ENCODE measurements at regions not wholly inside any gene's neighbourhood (a gene's known extent, or its start where the extent isn't known, plus 50 kb on each side); places are given as distances from the start of the nearest gene placed in this dataset.

- Histone ChIP-seq H3K9ac (ENCODE audit: low read length in 2 of 2) (no peak overlapping the region), H3K36me3 (ENCODE audit: control insufficient read depth in 2 of 2, insufficient read depth in 2 of 2, low read length in 2 of 2) (no peaks in the 10 kb centered on the region), H3K9me3 (ENCODE audit: control insufficient read depth in 2 of 2, low read length in 2 of 2) (peaks cover 0 to 11% of the 10 kb centered on the region in 2 donors), H3K27ac (ENCODE audit: low read length) (no peak overlapping the region), H3K4me1 (ENCODE audit: control insufficient read depth, insufficient read depth, low read length) (no peaks in the 10 kb centered on the region), H3K4me3 (ENCODE audit: low read length in 2 of 2) (no peak overlapping the region), H3K27me3 (ENCODE audit: control insufficient read depth in 1 of 2, insufficient read depth in 2 of 2, low read length in 2 of 2) (no peaks in the 10 kb centered on the region)
Observed at GRCh38 chr21:34243562-34243961, 120.2 kb upstream of the KCNE2 start.

GRCh38 chr21:34252751-34253150 is 111.1 kb upstream of the KCNE2 start:
- H3K9ac ChIP-seq (ENCODE audit: low read length in 2 of 2): no peak overlapping the region
- H3K4me3 ChIP-seq (ENCODE audit: low read length in 2 of 2): no peak overlapping the region
- H3K4me1 ChIP-seq (ENCODE audit: control insufficient read depth, insufficient read depth, low read length): no peaks in the 10 kb centered on the region
- no peak overlapping the region for H3K27ac ChIP-seq (ENCODE audit: low read length)
- no peaks in the 10 kb centered on the region for H3K27me3 ChIP-seq (ENCODE audit: control insufficient read depth in 1 of 2, insufficient read depth in 2 of 2, low read length in 2 of 2)
- H3K9me3 ChIP-seq (ENCODE audit: control insufficient read depth in 2 of 2, low read length in 2 of 2): peaks cover 4 to 16% of the 10 kb centered on the region in 2 donors
- no peaks in the 10 kb centered on the region for H3K36me3 ChIP-seq (ENCODE audit: control insufficient read depth in 2 of 2, insufficient read depth in 2 of 2, low read length in 2 of 2)

GRCh38 chr21:34255073-34255472 is 108.7 kb upstream of the KCNE2 start:
- no peaks in the 10 kb centered on the region for H3K4me1 ChIP-seq (ENCODE audit: control insufficient read depth, insufficient read depth, low read length)
- no peak overlapping the region for H3K4me3 ChIP-seq (ENCODE audit: low read length in 2 of 2)
- no peak overlapping the region for H3K9ac ChIP-seq (ENCODE audit: low read length in 2 of 2)
- H3K36me3 ChIP-seq (ENCODE audit: control insufficient read depth in 2 of 2, insufficient read depth in 2 of 2, low read length in 2 of 2): no peaks in the 10 kb centered on the region
- no peak overlapping the region for H3K27ac ChIP-seq (ENCODE audit: low read length)
- H3K27me3 ChIP-seq (ENCODE audit: control insufficient read depth in 1 of 2, insufficient read depth in 2 of 2, low read length in 2 of 2): no peaks in the 10 kb centered on the region
- peaks cover 4 to 12% of the 10 kb centered on the region in 2 donors for H3K9me3 ChIP-seq (ENCODE audit: control insufficient read depth in 2 of 2, low read length in 2 of 2)

- no peak overlapping the region for H3K9ac ChIP-seq (ENCODE audit: low read length in 2 of 2)
- H3K4me3 ChIP-seq (ENCODE audit: low read length in 2 of 2): no peak overlapping the region
- H3K4me1 ChIP-seq (ENCODE audit: control insufficient read depth, insufficient read depth, low read length): peaks cover 17% of the 10 kb centered on the region
- H3K36me3 ChIP-seq (ENCODE audit: control insufficient read depth in 2 of 2, insufficient read depth in 2 of 2, low read length in 2 of 2): no peaks in the 10 kb centered on the region
- H3K9me3 ChIP-seq (ENCODE audit: control insufficient read depth in 2 of 2, low read length in 2 of 2): peaks cover 6 to 7% of the 10 kb centered on the region in 2 donors
- H3K27ac ChIP-seq (ENCODE audit: low read length): no peak overlapping the region
- H3K27me3 ChIP-seq (ENCODE audit: control insufficient read depth in 1 of 2, insufficient read depth in 2 of 2, low read length in 2 of 2): no peaks in the 10 kb centered on the region
Observed at GRCh38 chr21:34260277-34261008, 103.4 kb upstream of the KCNE2 start.

- no peak overlapping the region for H3K9ac ChIP-seq (ENCODE audit: low read length in 2 of 2)
- peaks cover 17% of the 10 kb centered on the region for H3K4me1 ChIP-seq (ENCODE audit: control insufficient read depth, insufficient read depth, low read length)
- H3K36me3 ChIP-seq (ENCODE audit: control insufficient read depth in 2 of 2, insufficient read depth in 2 of 2, low read length in 2 of 2): no peaks in the 10 kb centered on the region
- H3K4me3 ChIP-seq (ENCODE audit: low read length in 2 of 2): peak overlapping the region in 1 of 2 donors; percentile 18
- H3K9me3 ChIP-seq (ENCODE audit: control insufficient read depth in 2 of 2, low read length in 2 of 2): peaks cover 4 to 5% of the 10 kb centered on the region in 2 donors
- H3K27me3 ChIP-seq (ENCODE audit: control insufficient read depth in 1 of 2, insufficient read depth in 2 of 2, low read length in 2 of 2): no peaks in the 10 kb centered on the region
- H3K27ac ChIP-seq (ENCODE audit: low read length): no peak overlapping the region
Observed at GRCh38 chr21:34261841-34262468, 101.9 kb upstream of the KCNE2 start.

- Histone ChIP-seq H3K36me3 (ENCODE audit: control insufficient read depth in 2 of 2, insufficient read depth in 2 of 2, low read length in 2 of 2) (no peaks in the 10 kb centered on the region), H3K27me3 (ENCODE audit: control insufficient read depth in 1 of 2, insufficient read depth in 2 of 2, low read length in 2 of 2) (no peaks in the 10 kb centered on the region), H3K27ac (ENCODE audit: low read length) (no peak overlapping the region), H3K9ac (ENCODE audit: low read length in 2 of 2) (no peak overlapping the region), H3K4me3 (ENCODE audit: low read length in 2 of 2) (no peak overlapping the region), H3K9me3 (ENCODE audit: control insufficient read depth in 2 of 2, low read length in 2 of 2) (peaks cover 4 to 5% of the 10 kb centered on the region in 2 donors), H3K4me1 (ENCODE audit: control insufficient read depth, insufficient read depth, low read length) (peaks cover 17% of the 10 kb centered on the region)
Observed at GRCh38 chr21:34262469-34262845, 101.3 kb upstream of the KCNE2 start.

GRCh38 chr21:34263629-34264028 is 100.2 kb upstream of the KCNE2 start:
- no peak overlapping the region for H3K9ac ChIP-seq (ENCODE audit: low read length in 2 of 2)
- no peaks in the 10 kb centered on the region for H3K27me3 ChIP-seq (ENCODE audit: control insufficient read depth in 1 of 2, insufficient read depth in 2 of 2, low read length in 2 of 2)
- no peaks in the 10 kb centered on the region for H3K36me3 ChIP-seq (ENCODE audit: control insufficient read depth in 2 of 2, insufficient read depth in 2 of 2, low read length in 2 of 2)
- peaks cover 4 to 5% of the 10 kb centered on the region in 2 donors for H3K9me3 ChIP-seq (ENCODE audit: control insufficient read depth in 2 of 2, low read length in 2 of 2)
- H3K27ac ChIP-seq (ENCODE audit: low read length): no peak overlapping the region
- no peak overlapping the region for H3K4me3 ChIP-seq (ENCODE audit: low read length in 2 of 2)
- peaks cover 17% of the 10 kb centered on the region for H3K4me1 ChIP-seq (ENCODE audit: control insufficient read depth, insufficient read depth, low read length)

GRCh38 chr21:34266351-34266750 is 97.5 kb upstream of the KCNE2 start:
- no peaks in the 10 kb centered on the region for H3K27me3 ChIP-seq (ENCODE audit: control insufficient read depth in 1 of 2, insufficient read depth in 2 of 2, low read length in 2 of 2)
- H3K36me3 ChIP-seq (ENCODE audit: control insufficient read depth in 2 of 2, insufficient read depth in 2 of 2, low read length in 2 of 2): no peaks in the 10 kb centered on the region
- no peak overlapping the region for H3K9ac ChIP-seq (ENCODE audit: low read length in 2 of 2)
- peaks cover 16% of the 10 kb centered on the region for H3K4me1 ChIP-seq (ENCODE audit: control insufficient read depth, insufficient read depth, low read length)
- H3K27ac ChIP-seq (ENCODE audit: low read length): no peak overlapping the region
- H3K9me3 ChIP-seq (ENCODE audit: control insufficient read depth in 2 of 2, low read length in 2 of 2): peaks cover 4 to 5% of the 10 kb centered on the region in 2 donors
- H3K4me3 ChIP-seq (ENCODE audit: low read length in 2 of 2): no peak overlapping the region

GRCh38 chr21:34268493-34268892 is 95.3 kb upstream of the KCNE2 start:
- Histone ChIP-seq H3K9me3 (ENCODE audit: control insufficient read depth in 2 of 2, low read length in 2 of 2) (peaks cover 3 to 4% of the 10 kb centered on the region in 2 donors), H3K27ac (ENCODE audit: low read length) (no peak overlapping the region), H3K4me1 (ENCODE audit: control insufficient read depth, insufficient read depth, low read length) (no peaks in the 10 kb centered on the region), H3K9ac (ENCODE audit: low read length in 2 of 2) (no peak overlapping the region), H3K27me3 (ENCODE audit: control insufficient read depth in 1 of 2, insufficient read depth in 2 of 2, low read length in 2 of 2) (no peaks in the 10 kb centered on the region), H3K4me3 (ENCODE audit: low read length in 2 of 2) (no peak overlapping the region), H3K36me3 (ENCODE audit: control insufficient read depth in 2 of 2, insufficient read depth in 2 of 2, low read length in 2 of 2) (no peaks in the 10 kb centered on the region)

- H3K4me1 ChIP-seq (ENCODE audit: control insufficient read depth, insufficient read depth, low read length): no peaks in the 10 kb centered on the region
- H3K9me3 ChIP-seq (ENCODE audit: control insufficient read depth in 2 of 2, low read length in 2 of 2): no peaks in the 10 kb centered on the region
- H3K9ac ChIP-seq (ENCODE audit: low read length in 2 of 2): no peak overlapping the region
- H3K27ac ChIP-seq (ENCODE audit: low read length): no peak overlapping the region
- H3K36me3 ChIP-seq (ENCODE audit: control insufficient read depth in 2 of 2, insufficient read depth in 2 of 2, low read length in 2 of 2): no peaks in the 10 kb centered on the region
- no peaks in the 10 kb centered on the region for H3K27me3 ChIP-seq (ENCODE audit: control insufficient read depth in 1 of 2, insufficient read depth in 2 of 2, low read length in 2 of 2)
- no peak overlapping the region for H3K4me3 ChIP-seq (ENCODE audit: low read length in 2 of 2)
Observed at GRCh38 chr21:34270411-34270810, 93.4 kb upstream of the KCNE2 start.

GRCh38 chr21:34271189-34271851 is 92.5 kb upstream of the KCNE2 start:
- no peaks in the 10 kb centered on the region for H3K9me3 ChIP-seq (ENCODE audit: control insufficient read depth in 2 of 2, low read length in 2 of 2)
- no peaks in the 10 kb centered on the region for H3K4me1 ChIP-seq (ENCODE audit: control insufficient read depth, insufficient read depth, low read length)
- H3K27ac ChIP-seq (ENCODE audit: low read length): no peak overlapping the region
- H3K27me3 ChIP-seq (ENCODE audit: control insufficient read depth in 1 of 2, insufficient read depth in 2 of 2, low read length in 2 of 2): no peaks in the 10 kb centered on the region
- H3K9ac ChIP-seq (ENCODE audit: low read length in 2 of 2): no peak overlapping the region
- no peak overlapping the region for H3K4me3 ChIP-seq (ENCODE audit: low read length in 2 of 2)
- no peaks in the 10 kb centered on the region for H3K36me3 ChIP-seq (ENCODE audit: control insufficient read depth in 2 of 2, insufficient read depth in 2 of 2, low read length in 2 of 2)
